ENCODE measurements at regions not wholly inside any gene's neighbourhood (a gene's known extent, or its start where the extent isn't known, plus 50 kb on each side); places are given as distances from the start of the nearest gene placed in this dataset.

DNA sequence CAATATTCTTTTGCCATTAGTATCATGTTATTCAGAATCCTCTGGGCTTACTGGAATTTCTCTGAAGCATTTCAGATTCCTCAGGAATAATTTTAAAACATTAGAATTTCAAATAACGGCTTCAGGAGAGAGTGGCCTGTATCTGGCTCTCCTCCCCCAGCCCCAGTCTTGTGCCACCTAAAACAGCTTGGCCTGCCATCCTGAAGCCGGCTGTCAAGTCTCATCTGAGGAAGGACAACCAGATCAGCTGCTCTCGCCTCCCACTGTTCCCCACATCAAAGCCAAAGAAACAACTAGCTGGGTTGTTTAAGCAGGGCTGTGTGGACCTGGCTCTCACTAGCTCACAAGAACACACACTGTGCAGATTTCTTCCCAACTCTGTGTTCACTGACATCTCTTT, 178.2 kb downstream of the FGFR2 start:
- TF ChIP-seq POLR2A (IDR thresholded peaks at IDR 0.05; ENCODE audit: low read depth, low read length) (no peak), YY1 (IDR thresholded peaks at IDR 0.05; ENCODE audit: low read depth, low read length) (no peak), HDAC2 (IDR thresholded peaks at IDR 0.05) (no peak), ZNF207 (IDR thresholded peaks at IDR 0.05; ENCODE audit: borderline replicate concordance) (no peak), CHD2 (IDR thresholded peaks at IDR 0.05; ENCODE audit: borderline replicate concordance, low read depth, low read length) (no peak), POLR2AphosphoS5 (IDR thresholded peaks at IDR 0.05; ENCODE audit: low read length) (no peak), CEBPB (IDR thresholded peaks at IDR 0.05; ENCODE audit: borderline replicate concordance in 1 of 2, low read depth in 2 of 2, low read length in 2 of 2) (no peak), EZH2 (IDR thresholded peaks at IDR 0.05; ENCODE audit: borderline replicate concordance, control insufficient read depth, low read depth, low read length) (no peak), LARP7 (IDR thresholded peaks at IDR 0.05) (no peak), ZNF217 (IDR thresholded peaks at IDR 0.05) (no peak), KDM1A (IDR thresholded peaks at IDR 0.05; ENCODE audit: borderline replicate concordance) (no peak)
- TF ChIP-seq, protein P1, sequence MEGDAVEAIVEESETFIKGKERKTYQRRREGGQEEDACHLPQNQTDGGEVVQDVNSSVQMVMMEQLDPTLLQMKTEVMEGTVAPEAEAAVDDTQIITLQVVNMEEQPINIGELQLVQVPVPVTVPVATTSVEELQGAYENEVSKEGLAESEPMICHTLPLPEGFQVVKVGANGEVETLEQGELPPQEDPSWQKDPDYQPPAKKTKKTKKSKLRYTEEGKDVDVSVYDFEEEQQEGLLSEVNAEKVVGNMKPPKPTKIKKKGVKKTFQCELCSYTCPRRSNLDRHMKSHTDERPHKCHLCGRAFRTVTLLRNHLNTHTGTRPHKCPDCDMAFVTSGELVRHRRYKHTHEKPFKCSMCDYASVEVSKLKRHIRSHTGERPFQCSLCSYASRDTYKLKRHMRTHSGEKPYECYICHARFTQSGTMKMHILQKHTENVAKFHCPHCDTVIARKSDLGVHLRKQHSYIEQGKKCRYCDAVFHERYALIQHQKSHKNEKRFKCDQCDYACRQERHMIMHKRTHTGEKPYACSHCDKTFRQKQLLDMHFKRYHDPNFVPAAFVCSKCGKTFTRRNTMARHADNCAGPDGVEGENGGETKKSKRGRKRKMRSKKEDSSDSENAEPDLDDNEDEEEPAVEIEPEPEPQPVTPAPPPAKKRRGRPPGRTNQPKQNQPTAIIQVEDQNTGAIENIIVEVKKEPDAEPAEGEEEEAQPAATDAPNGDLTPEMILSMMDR (IDR thresholded peaks at IDR 0.05 in 2 of 3, conservative IDR thresholded peaks at IDR 0.05 in 1 of 3; ENCODE audit: control insufficient read depth in 2 of 3, extremely low read depth in 1 of 3, insufficient read depth in 1 of 3, low read depth in 3 of 3, low read length in 3 of 3), result no peak
- TF ChIP-seq, protein P2, sequence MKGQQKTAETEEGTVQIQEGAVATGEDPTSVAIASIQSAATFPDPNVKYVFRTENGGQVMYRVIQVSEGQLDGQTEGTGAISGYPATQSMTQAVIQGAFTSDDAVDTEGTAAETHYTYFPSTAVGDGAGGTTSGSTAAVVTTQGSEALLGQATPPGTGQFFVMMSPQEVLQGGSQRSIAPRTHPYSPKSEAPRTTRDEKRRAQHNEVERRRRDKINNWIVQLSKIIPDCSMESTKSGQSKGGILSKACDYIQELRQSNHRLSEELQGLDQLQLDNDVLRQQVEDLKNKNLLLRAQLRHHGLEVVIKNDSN (IDR thresholded peaks at IDR 0.05; ENCODE audit: borderline replicate concordance, extremely low read length, insufficient read depth, low read depth, low read length), result no peak

Measured in GM12878 (cell line).